NCI-H345 treated with DMSO at 0.1 percent for 48 hours (cell line): ENCODE measurements at regions not wholly inside any gene's neighbourhood (a gene's known extent, or its start where the extent isn't known, plus 50 kb on each side); places are given as distances from the start of the nearest gene placed in this dataset.

Source experiments
- DNase-seq: peaks from one replicate; lab custom pipeline; 2025; ENCODE audit not compliant: unreplicated experiment; lab: John Stamatoyannopoulos, UW

DNA sequence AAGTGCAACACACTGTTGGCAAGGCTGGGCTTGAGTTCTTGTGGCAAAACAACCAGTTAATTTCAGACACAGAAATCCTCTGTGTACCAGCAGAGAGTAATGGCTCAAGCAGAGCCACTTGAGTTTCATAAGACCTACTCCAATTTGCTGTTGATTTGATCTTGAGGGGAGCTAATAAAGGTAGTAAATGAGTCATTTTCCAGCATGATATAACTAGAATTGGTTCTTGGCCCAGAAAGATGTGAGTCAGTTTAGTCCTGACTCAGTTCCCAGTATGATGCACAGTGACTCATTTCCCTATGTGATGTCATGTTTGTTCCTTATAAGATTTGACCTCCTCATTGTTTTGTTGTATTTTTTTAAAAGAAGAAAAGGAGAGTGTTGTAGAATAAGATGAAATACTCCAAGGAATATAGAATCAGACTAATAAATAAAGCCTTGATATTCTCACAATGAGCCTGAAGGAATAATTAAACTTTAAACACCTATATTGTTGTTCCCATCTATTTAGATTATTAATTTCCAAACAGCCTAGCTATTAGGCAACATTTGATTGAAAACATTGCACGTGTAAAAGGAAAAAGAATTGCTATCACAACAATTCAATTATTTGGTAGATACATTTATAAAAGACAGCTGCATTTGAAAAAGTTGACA is 186.2 kb downstream of the REEP3 start:
- DNase-seq = no peak

- DNase-seq = no peak
Observed at GRCh38 chr10:63708421-63708820, 187.2 kb downstream of the REEP3 start.

DNA sequence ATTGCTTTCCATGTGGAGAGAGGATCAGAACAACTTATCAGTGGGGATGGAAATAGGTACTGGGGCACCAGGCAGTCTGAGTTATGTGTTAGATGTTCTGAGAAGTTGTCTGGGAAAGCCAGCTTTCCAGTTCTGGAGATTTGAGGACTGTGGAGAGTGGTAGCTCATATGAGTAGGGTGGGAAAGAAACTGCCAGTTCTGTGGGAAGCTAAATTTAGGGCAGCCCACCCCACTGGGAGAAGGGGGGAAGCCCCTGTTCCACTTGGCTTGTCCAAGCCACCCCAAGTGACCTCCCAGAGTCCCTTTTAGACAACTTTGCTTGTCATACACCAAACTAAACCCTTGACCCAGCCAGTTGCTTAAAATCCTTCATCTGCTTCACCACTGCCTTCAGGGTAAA is 189.5 kb downstream of the REEP3 start:
- DNase-seq = no peak

- no peak for DNase-seq
Observed at GRCh38 chr10:63711361-63711760, 190.2 kb downstream of the REEP3 start.

DNA sequence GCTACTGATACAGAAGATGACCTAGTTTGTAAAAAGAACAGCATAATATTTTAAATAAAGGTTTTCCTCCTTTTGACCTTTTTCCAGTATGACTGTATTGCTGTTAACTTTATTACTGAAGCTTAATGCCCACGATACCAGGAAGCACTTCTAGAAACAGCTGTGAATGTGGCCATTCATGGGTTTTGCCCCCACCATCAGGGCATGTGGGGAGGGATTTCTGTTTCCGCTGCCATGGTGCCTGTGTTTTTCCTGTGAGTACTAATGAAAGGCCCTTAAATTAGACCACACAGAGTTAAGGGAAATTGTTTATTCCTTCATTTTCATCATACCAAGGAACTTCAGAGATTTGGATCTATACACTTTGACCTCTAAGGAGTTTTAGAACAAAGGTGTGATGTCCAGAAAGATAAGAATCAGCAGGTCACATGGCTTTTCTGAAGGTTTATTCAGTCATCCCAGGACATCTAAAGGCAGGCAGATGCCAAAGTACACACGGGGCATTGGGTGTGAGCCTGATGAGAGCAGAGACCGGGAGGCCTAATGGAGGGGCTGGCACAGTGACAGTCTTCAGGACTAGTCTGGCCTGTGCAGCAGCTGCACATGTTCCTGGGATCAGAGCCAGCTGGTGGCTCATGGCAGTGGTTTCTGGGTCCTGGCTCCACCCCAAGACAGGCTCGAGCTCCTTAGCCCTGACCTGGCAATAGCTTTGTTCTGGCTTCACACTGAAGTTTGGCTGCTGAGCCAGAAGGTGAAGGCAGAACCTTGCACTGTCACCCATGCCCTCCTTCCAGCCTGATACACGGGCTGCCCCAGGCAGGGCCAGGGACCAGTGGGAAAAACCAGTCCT is 190.9 kb downstream of the REEP3 start:
- peak; percentile 40 for DNase-seq

GRCh38 chr10:63712717-63713115 is 191.5 kb downstream of the REEP3 start:
- DNase-seq = no peak

- DNase-seq = peak; percentile 81
Observed at GRCh38 chr10:63713191-63714144, 192.3 kb downstream of the REEP3 start.

DNA sequence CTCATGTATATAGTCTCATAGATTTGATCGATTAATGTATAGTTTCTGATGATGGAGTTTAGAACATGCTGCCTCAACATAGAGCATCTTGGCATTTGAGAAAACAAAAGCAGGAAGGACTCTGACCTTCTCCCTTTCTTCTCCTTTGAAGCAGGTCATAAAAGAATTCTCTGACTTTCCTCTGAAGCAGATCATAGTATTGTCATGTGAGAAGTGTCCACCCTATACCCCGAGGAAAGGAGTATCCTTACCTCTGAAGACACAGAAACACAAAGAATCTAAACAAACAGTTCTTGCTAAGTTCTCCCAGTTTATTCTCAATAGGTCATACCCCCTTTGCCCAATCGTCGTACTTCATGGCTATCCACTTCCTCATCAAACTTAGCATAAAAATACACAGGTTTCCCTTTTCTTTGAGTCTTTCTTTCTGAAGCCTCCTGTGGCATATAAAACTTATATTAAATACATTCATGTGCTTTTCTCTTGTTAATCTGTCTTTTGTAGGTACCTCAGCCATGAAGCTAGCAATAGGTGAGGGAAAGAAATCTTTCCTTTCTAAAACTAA is 194.9 kb downstream of the REEP3 start:
- no peak for DNase-seq

DNA sequence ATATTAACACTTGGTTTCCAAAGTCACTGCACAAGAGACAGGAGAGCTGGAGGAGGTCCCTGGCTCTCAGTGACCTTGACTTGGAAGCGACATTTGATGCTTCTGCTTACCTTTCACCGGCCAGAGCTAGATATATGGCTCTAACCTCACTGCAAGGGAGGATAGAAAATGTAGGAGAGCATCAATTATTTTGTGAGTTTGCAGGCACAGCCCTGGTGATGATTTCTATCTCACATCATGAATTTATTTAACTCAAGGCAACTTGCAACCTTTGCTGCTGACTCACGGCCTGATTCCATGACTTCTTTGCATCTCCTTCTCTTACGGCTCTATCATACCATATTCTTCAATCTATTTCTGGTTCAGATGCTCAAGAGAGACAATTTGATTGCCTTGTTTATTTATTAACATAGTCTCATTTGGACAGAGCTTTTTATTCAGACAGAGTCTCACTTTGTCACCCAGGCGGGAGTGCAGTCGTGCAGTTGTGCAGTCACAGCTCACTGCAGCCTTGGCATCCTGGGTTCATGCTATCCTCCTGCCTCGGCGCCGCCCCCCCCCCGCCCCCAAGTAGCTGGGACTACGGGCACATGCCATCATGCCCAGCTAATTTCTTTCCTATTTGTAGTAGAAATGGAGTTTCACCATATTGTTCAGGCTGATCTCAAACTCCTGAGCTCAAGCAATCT is 196.0 kb downstream of the REEP3 start:
- no peak for DNase-seq

GRCh38 chr10:63718006-63718405 is 196.8 kb downstream of the REEP3 start:
- no peak for DNase-seq

- DNase-seq = no peak
Observed at GRCh38 chr10:63718421-63718820, 197.2 kb downstream of the REEP3 start.

- DNase-seq = no peak
Observed at GRCh38 chr10:63719226-63719856, 198.1 kb downstream of the REEP3 start.

GRCh38 chr10:63720072-63720537 is 198.9 kb downstream of the REEP3 start:
- DNase-seq = peak; percentile 48

DNA sequence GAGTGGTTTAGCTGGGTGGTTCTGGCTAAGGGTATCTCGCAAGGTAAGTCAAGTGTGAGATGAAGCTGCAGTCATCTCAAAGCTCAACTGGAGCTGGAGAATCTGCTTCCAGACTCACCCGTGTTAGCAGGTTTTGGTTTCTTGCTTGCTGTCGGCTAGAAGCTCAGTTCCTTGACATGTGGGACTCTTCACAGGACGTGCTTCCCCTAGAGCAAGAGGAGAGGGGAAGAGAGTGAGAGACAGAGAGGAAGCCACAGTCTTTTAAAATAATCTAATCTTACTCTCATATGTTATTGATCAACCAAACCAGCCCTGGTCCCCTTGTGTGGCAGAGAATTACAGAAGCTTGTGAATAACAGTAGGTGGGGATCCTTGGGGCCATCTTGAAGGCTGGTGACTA is 199.5 kb downstream of the REEP3 start:
- no peak for DNase-seq

DNA sequence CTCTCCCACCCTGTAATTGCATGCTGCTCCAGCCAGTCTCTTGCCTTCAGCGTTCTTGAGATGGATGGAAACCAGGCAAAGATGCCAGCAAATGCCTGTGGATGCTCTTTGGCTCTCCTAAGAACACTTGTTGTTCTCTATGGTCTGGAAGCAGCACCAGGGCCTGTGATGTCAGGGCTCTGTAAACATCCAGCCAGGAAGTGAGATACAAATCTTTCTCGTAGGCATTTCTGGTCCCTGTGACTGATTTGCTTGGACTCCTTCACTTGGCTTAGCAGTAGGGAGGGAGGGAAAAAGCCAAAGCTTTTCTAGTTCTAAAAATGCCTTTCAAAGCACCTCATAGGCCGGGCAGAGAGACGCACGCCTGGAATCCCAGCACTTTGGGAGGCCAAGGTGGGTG is 201.3 kb downstream of the REEP3 start:
- no peak for DNase-seq

- DNase-seq = no peak
Observed at GRCh38 chr10:63723320-63723719, 202.1 kb downstream of the REEP3 start.

GRCh38 chr10:63723741-63724140 is 202.5 kb downstream of the REEP3 start:
- no peak for DNase-seq

GRCh38 chr10:63724922-63725321 is 203.7 kb downstream of the REEP3 start:
- no peak for DNase-seq

- no peak for DNase-seq
Observed at GRCh38 chr10:63726867-63727266, 205.7 kb downstream of the REEP3 start.

DNA sequence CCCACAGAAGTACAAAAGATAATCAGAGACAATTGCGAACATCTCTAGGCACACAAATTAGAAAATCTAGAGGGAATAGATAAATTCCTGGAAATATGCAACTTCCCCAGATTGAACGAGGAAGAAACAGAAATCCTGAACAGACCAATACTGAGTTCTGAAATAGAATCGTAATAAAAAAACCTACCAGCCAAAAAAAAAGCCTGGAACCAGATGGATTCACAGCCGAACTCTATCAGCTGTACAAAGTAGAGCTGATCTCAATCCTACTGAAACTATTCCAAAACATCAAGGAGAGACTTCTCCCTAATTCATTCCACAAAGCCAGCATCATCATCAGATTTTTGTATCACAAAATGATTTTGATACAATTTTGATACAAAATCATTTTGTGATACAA is 206.4 kb downstream of the REEP3 start:
- no peak for DNase-seq
